Middle frontal gyrus (tissue), 1 donor: ENCODE measurements at regions not wholly inside any gene's neighbourhood (a gene's known extent, or its start where the extent isn't known, plus 50 kb on each side); places are given as distances from the start of the nearest gene placed in this dataset.
"Not testable (repeated sequence)": the region's sequence is repeated elsewhere in the genome, so short reads cannot be mapped to it uniquely, and the experiment has no call there.

ENCODE experiments used
- DNase-seq: peaks from one replicate; pipeline ENCODE4 v3.0.0-alpha.2; 2015; ENCODE audit warnings: low spot score; ENCODE audit errors: extremely low spot score

DNA sequence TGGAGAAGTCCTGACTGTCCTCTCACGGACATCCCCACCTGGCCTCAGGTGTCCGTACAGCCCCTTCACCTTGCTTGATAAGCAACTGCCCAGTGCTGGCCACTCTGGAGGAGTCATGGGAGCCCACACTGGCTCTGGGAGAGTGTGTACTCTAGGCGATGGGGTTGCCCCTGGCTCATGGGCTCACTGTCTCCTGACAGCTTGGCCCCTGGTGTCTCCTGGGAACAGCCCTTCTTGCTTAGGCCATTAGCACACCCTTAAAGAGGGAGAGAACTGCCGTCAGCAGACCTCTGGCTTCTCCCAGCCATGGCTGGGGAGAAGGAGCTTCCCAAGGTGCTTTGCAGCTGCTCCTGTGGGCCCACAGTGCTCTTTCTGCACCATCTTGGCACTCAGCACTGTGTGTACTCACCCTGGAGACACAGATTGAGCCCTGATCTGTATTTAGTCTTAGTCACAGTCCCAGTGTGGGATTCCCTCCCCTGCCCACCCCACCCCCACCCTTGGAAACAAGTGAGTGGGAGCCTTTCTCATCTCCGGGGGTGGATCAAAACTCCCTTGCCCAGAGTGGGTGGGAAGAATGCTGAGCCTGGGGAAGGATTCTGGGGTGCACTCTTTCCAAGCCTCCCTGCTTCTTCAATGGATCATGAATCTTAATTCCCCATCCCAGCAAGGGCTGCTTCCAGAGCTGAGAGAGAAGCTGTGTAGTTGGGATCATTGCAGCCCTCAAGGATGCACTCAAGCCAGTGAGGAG, 83.5 kb upstream of the ADPGK start:
- DNase-seq = no peak

DNA sequence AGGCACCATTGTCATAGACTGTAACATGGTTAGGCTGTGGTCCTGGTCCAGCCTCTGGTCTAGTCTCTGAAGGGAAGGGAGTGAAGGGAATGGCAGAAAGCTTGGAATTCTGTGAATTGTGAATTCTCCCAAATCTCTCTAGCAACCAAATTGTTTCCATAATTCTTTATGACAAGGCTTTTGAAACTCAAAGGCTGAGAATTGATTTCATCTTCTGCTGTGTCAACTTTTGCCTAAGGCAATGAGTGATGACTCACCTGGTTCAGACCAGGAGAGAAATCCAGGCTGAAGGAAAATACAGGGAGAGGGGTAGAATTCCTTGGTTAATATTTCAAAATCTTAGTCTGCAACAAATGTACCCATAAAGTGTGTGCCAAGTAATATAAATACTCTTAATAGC, 82.6 kb upstream of the ADPGK start:
- DNase-seq = no peak

DNA sequence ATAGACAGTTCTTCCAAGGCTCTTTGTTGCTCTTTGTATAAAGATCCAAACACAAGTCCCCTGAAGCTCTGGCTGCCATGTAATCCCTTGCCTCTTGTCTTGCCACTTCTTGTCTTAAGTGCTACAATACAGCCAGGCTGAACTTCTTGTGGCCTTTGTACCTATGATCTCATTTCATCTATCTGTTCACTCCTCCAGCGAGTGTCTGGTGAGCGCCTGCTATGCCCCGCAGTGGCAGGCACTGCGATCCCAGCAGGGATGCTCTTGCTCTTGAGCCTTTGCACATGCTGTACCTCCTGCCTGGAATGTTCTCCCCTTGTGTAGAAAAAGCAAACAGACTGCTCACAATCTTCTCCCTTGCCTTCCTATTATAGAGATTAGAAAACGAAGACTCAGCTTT, 81.9 kb upstream of the ADPGK start:
- no peak for DNase-seq

DNA sequence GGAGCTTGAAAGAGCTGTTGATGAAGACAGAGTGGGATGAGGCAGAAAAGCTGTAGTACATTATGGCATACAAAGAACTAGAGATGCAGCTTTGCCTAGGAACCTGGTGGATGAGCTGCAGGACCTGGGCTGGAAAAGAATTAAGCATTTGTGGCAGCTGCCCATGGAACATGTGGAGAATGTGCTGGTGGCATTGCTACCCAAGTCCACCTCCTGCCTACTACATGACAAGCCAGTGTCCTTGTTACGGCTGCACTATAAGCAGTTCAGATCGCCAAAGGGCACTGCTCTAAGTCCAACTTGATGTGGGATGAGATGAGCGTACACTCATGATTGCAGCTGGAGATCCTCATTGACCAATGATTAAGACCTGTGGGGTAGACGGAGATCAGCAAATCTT, 81.1 kb upstream of the ADPGK start:
- no peak for DNase-seq

DNA sequence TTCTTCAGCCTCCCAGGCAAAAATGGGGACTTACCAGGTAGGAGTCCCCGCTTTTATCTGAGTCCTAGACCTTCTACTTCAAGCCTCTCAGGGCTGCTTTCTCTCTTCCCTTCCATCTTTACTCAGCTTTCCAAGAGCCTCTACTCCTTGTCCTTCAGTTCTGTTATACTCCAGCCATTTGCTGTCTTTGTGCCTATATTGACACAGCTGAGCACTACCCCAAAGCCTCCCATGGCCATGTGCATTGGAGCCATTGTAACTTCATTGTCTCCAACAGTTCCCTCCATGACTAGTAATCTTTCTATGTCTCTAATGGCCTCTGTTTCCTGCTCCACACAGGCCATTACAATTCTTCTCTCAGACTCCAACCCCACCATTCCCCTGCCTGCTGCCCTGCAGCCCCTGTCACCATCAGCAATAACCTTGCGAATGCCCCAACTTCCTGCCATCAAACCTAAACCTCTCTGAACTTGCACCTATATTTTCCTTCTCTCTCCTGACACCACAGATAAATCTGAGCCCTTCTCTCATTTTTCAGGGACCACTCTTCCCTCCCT, 77.9 kb upstream of the ADPGK start:
- no peak for DNase-seq

DNA sequence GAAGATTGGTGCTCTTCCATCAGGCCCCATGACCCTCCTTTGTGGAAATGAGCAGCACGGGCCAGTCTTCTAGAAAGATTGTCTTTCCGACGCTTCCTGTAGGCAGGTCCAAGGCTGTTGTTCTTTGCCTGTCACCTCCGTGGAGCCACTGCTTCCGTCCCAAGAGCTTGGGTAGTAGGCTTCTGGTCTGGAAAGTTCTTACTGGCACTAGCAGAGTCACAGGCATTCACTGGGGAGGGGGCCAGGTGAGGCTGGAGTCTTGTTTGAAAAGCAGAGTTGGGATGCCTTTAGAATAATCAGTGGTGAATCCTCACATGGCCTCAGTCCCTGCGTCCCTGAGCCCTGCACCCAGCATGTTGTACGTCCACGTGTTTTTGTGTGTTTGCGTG, 76.2 kb upstream of the ADPGK start:
- DNase-seq = no peak

DNA sequence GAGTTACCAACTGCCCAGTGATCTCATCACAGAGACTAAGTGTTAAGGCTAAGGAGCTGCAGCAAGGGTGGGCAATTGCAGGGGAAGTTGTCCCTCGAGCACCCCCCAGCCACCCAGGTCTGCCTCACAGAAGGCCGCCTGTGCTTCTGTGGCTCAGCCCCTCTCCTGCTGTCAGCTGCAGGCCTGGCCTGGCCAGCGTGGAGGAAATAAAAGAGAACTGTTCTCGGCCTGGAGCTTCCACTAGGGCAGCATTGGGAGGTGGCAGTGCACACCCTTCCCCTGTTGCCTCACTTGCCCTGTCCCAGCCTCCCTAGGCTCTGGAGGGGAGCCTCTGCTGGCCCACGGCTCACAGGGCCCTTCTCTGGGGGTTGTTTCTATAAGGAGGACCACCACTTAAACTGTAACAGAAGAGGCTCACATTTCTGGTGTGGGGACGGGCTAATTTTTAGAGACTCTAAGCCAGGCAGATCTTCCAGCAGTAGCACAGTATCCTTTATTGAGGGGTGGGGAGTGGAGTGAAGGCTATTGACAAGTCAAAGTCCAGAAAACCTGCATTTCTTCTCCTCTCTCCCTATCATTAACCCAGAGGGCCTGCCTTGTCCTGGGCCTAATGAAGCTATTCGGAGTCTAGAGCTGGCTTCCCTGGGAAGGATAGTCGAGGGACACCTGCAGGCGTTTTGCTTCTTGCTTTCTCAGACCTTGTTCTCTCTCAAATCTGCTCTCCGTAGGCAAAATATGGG, 75.6 kb upstream of the ADPGK start:
- peak; percentile 3 for DNase-seq

DNA sequence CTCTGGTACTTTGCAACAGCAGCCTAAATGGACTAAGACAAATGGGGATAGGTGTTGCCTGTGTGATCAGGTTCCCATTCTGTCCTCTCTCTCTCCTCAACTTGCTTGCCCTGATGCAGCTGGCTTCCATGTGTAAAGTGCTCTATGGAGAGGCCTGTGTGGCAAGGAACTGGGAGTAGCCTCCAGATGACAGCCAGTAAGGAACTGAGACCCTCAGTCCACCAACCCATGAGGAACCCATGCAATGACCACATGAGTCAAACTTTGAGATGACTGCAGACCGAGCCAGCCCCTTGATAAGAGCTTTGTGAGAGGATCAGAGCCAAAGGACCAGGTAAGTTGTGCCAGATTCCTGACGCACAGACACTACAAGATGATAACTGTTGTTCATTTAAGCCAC, 74.6 kb upstream of the ADPGK start:
- DNase-seq = no peak

DNA sequence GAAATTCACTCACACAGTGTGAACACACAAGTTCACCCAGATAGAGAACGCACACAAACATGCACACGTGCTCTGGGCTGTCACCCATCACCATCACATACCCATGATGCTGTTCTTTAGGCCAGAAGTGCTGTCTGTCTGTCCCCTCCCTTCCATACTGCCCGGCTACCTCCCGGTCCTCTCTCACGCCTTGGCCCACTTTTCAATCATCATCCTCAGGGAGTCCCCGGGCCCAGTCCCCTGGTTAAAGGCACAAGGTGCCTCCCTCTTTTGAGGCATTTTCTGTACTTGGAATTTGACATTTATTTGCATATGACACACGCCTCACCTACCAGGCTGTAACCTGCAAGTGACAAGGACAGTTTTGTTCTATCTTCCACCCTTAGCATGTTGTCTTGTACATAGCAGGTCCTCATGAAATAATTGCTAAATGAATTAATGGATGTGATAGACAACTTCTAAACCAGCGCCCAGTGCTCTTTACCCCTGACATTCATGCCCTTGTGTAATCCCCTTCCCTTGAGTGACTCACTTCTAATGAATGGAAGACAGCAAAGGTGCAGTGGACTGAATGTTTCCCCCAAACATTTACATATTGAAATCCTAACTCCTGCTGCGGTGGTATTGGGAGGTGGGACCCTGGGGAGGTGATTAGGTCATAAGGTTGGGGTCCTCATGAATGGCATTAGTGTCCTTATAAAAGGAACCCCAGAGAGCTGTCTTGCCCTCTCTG, 73.9 kb upstream of the ADPGK start:
- DNase-seq = no peak

DNA sequence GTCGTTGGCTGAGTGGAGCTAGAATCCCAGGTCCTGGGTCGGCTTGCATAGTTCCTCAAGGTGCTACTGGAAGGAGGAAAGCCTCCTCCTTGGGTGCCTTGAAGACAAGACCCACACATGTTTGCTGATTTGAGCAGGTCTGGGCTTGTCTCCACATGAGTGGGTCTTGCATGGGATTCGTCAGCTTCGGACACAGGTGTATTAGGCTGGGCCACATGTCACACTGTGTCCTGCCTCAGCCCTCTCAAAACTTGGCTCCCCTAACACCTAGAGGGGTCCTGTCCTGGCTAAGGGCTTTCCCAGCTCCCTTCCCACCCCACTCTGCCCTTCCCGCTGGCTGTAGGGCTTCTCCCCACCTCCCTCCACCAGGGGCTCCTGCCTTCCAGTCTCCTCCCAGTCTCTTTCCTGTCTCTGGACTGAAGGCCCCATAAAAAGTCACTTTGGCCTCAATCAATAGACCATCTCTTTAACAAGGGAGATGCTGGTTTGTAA, 73.0 kb upstream of the ADPGK start:
- no peak for DNase-seq

DNA sequence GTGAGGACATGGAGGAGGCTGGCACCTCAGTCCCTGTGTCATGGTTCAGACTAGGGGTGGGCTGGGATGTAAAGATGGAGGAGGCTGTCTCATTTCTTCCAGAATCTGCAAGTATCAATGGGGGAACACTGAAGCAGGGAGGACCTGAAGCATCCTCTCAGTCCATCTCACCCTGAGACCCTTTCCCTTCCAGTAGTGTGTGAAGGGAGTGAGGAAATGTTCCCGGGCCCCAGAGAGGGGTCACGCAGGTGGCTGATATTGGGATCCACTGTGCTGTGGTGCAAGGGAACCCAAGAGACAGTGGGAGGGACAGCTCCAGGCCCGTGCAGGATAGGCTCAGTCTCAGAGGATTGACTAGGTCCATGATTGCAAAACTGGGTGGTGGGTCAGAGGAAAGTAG, 72.2 kb upstream of the ADPGK start:
- DNase-seq = no peak

DNA sequence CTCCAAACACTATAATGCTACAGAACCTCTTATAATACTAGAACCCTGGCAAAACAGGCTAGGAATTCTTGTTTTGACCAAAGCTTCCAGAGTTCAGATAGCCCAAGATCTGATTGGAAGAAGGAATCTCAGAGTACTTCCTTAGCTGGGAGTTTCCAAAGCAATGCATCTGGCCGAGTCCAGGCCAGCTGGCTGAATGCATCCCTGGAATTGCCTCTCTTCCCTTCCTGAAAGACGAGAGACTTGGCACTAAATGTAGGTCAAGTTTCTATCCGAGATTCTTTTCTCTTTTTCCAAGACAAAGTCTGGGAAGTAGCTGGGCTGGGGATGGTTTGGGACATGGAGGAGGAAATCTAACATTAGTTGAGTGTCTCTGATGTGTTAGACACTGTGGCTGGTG, 68.7 kb upstream of the ADPGK start:
- peak; percentile 6 for DNase-seq

DNA sequence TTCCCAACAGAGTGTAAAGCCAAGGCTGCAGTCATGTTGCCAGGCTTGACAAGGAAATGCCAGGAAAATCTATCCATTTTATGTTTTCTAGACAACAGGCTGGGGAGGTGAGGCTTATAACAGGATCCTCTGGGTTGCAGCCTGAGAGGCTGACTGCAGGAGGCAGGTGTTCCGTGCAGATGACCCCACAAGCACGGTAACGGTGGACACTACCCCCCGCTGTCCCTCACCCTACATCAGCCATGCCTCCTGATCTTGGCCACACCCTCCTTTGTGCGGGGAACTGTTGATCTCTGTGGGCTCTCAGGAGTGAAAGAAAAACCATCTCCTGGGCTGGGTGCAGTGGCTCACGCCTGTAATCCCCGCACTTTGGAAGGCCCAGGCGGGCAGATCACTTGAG, 68.0 kb upstream of the ADPGK start:
- DNase-seq = no peak

DNA sequence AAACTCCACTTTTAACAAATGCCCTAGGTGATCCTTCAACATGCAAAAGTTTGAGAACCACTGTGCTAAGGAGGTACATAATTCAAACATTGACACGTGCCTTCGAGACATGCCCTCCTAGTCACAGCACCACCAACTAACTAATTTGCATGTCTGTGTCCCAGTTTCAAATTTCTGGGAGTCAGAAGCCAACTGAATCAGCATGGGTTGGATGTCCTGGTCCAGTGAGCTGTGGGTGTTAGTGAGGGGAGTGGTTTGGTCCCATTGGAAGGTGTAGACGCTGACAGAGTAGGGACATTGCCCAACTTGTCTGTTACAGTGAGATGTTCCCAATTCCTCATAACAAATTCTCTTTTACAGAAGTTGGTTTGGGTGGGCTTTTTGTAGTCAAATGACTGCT, 67.3 kb upstream of the ADPGK start:
- DNase-seq = no peak

DNA sequence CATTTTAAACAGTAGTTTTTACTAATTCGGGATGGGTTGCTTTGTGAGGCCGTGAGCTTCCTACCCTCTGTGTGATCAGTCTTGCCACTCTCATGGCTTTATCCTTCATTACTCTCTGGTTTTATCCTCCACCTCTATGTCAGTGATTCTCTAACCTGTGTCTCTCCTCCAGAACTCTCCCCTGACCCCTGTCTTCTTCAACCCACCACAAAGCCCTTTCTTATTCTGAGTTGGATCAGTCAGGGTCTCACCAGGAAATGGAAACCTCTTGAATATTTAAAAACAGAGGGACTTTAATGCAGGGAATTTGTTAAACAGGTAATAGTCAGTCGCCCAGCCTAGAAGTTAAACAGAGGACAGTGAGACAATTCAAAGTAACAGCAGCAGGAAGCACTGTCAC, 64.2 kb upstream of the ADPGK start:
- no peak for DNase-seq

DNA sequence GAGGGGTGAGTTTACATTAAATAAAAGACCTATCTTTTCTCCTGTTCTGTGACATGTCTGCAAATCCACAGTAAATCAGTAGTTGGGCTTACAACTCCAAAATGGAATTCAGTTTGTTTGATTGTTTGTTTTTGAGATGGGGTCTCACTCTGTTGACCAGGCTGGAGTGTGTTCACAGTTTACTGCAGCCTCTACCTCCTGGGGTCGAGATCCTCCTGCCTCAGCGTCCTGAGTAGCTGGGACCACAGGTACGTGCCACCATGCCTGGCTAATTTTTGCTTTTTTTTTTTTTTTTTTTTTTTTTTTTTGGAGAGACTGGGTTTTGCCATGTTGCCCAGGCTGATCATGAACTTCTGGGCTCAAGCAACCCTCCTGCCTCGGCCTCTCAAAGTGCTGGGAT, 63.5 kb upstream of the ADPGK start:
- DNase-seq = no peak

DNA sequence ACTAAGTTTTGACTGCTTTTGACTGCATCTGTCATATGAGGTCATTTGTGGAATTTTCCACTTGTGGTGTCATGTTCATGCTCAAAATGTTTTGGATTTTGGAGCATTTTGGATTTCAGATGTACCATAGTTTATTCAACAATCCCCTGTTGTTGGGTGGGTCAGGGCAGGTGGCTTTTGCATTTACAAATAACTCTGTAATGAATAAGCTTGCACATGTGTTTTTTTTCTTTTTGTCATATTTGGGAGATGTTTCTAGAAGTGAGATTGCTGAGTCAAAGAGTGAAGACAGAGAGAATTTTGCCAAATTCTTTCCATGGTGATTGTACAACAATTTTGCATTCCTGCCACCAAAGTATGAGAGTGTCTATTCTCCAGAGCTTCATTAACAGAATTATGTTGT, 62.4 kb upstream of the ADPGK start:
- DNase-seq = no peak

DNA sequence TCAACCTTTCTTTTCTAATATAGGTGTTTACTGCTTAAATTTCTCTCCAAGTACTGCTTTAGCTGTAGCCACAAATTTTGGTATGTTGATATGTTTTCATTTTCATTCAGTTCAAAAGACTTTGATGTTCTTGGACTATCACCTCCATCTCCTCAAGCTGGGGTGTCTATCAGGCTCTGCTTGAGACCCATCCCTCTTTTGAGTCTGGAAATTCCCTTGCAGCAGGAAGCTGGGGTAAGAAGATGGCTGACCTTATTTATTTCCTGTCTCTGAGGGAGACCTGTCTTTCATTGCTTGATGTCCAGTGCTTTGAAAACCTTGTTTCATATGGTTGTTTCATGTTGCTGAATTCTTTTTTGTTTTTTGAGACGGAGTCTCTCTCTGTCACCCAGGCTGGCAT, 60.5 kb upstream of the ADPGK start:
- no peak for DNase-seq

DNA sequence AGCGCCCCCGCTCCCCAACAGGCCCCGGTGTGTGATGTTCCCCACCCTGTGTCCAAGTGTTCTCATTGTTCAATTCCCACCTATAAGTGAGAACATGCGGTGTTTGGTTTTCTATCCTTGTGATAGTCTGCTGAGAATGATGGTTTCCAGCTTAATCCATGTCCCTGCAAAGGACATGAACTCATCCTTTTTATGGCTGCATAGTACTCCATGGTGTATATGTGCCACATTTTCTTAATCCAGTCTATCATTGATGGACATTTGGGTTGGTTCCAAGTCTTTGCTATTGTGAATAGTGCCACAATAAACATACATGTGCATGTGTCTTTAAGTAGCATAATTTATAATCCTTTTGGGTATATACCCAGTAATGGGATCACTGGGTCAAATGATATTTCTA, 59.8 kb upstream of the ADPGK start:
- not testable (repeated sequence) for DNase-seq

DNA sequence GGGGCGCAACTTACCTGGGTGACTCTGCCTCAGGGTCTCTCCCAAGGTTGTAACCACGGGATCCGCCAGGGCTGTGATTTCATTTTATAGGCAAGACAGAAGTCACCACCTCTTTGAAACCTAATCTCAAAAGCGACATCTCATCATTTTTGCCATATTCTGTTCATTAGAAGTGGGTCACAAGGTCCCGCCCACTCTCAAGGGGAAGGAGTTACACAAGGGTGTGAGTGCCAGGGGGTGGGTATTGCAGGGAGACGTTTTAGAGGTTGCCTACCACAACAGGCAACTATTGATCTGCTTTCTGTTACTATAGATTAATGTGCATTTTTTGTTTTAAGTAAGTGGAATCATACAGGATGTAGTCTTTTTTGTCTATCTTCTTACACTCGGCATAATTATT, 56.6 kb upstream of the ADPGK start:
- DNase-seq = no peak

DNA sequence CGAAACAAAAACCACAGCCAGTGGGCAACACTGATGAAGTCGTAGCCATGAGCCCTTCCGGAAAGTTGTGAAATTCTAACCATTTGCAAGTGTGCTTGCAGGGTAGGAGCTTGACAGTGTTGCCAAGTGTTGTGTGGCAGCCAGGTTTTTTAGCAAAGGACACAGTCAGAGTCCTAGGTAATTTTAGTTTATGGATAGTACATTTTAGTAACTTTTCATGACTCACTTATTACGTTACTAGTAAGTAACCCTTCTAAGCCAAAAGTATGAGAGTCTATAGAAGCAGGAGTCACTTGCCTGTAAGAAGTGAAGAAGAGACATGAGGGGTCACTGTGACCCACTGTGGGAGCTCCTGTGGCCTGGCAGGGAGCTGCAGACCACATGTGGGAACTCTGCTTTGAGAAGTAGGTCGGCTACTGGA, 54.8 kb upstream of the ADPGK start:
- DNase-seq = no peak
